Calu3 (cell line): ENCODE measurements at regions not wholly inside any gene's neighbourhood (a gene's known extent, or its start where the extent isn't known, plus 50 kb on each side); places are given as distances from the start of the nearest gene placed in this dataset.
"Not testable (repeated sequence)": the region's sequence is repeated elsewhere in the genome, so short reads cannot be mapped to it uniquely, and the experiment has no call there.

ENCODE experiments used
- BruUV-seq: library from RNA; stranded (reverse); fragments of 400-500 nt; replicated peaks from 2 replicates; lab custom pipeline; 2021; lab: Mats Ljungman, UMichigan
- CTCF ChIA-PET: fragments of 300-600 bp; sonication (Branson Sonifier 250); formaldehyde crosslinking; loops from one replicate; lab custom pipeline; 2022; ENCODE audit warnings: antibody characterized with exemption; lab: Charles Lee
- DNase-seq: peaks from one replicate; pipeline ENCODE4 v3.0.0; 2022
- H3K27ac Mint-ChIP-seq: one replicate; pipeline ENCODE4 v1.8.0; 2022; ENCODE audit warnings: mixed read lengths; ENCODE audit not compliant: unreplicated experiment
- H3K27me3 Mint-ChIP-seq: one replicate; pipeline ENCODE4 v1.8.0; 2022; ENCODE audit warnings: mixed read lengths; ENCODE audit not compliant: unreplicated experiment
- H3K36me3 Mint-ChIP-seq: one replicate; pipeline ENCODE4 v1.8.0; 2022; ENCODE audit warnings: mild to moderate bottlenecking, moderate library complexity, mixed read lengths; ENCODE audit not compliant: insufficient read depth, unreplicated experiment
- H3K4me1 Mint-ChIP-seq: one replicate; pipeline ENCODE4 v1.8.0; 2022; ENCODE audit warnings: mild to moderate bottlenecking, low read depth, mixed read lengths; ENCODE audit not compliant: unreplicated experiment
- H3K4me3 Mint-ChIP-seq: one replicate; pipeline ENCODE4 v1.8.0; 2022; ENCODE audit warnings: mild to moderate bottlenecking, low read depth, moderate library complexity, mixed read lengths; ENCODE audit not compliant: unreplicated experiment
- H3K9me3 Mint-ChIP-seq: one replicate; pipeline ENCODE4 v1.8.0; 2022; ENCODE audit warnings: low read depth, mixed read lengths; ENCODE audit not compliant: unreplicated experiment
- CTCF ChIP-seq: fragments of 200-600 bp; IDR thresholded peaks from one replicate; pipeline ENCODE4 v1.8.0; 2022; ENCODE audit warnings: antibody characterized with exemption; ENCODE audit not compliant: unreplicated experiment
- intact Hi-C: fragments of 100-400 bp; cut with micrococcal nuclease; formaldehyde crosslinking; loops from one replicate; pipeline ENCODE4 v1.10.0; 2022; ENCODE audit not compliant: unreplicated experiment

GRCh38 chr4:120266602-120267001, 200.0 kb upstream of the MAD2L1 start:
- Mint-ChIP-seq H3K36me3 (no peaks in the 10 kb centered on the region), H3K27me3 (no peaks in the 10 kb centered on the region), H3K9me3 (peaks cover 2% of the 10 kb centered on the region), H3K27ac (no peak overlapping the region), H3K4me1 (no peaks in the 10 kb centered on the region), H3K4me3 (no peak overlapping the region)
- no peak for DNase-seq
- TF ChIP-seq CTCF: no peak
- intact Hi-C loops: no loop called here
- no TSS peak for BruUV-seq
- CTCF ChIA-PET: no interaction called here

- TF ChIP-seq CTCF: no peak
- Mint-ChIP-seq H3K9me3 (peaks cover 3% of the 10 kb centered on the region), H3K36me3 (no peaks in the 10 kb centered on the region), H3K27me3 (no peaks in the 10 kb centered on the region), H3K4me1 (no peaks in the 10 kb centered on the region), H3K27ac (no peak overlapping the region), H3K4me3 (no peak overlapping the region)
- DNase-seq: no peak
- CTCF ChIA-PET: no interaction called here
- intact Hi-C loops: no loop called here
- BruUV-seq: no TSS peak
These were observed 197.0 kb upstream of the MAD2L1 start for GRCh38 chr4:120263618-120264017.

GRCh38 chr4:120261117-120261516, 194.5 kb upstream of the MAD2L1 start:
- Mint-ChIP-seq H3K36me3 (no peaks in the 10 kb centered on the region), H3K4me3 (no peak overlapping the region), H3K4me1 (no peaks in the 10 kb centered on the region), H3K27me3 (no peaks in the 10 kb centered on the region), H3K27ac (no peak overlapping the region), H3K9me3 (peaks cover 3% of the 10 kb centered on the region)
- intact Hi-C loops: no loop called here
- no TSS peak for BruUV-seq
- DNase-seq: no peak
- CTCF ChIA-PET: interaction anchor here (0.7 kb wide), 1 partner anchor 840 kb away, joined by 3 read pairs; no protein-coding TSS in a partner anchor
- TF ChIP-seq CTCF: no peak

GRCh38 chr4:120256112-120256775, 189.6 kb upstream of the MAD2L1 start:
- intact Hi-C loops, CTCF ChIA-PET, H3K36me3 Mint-ChIP-seq, H3K27me3 Mint-ChIP-seq, H3K4me3 Mint-ChIP-seq, H3K9me3 Mint-ChIP-seq, DNase-seq, H3K4me1 Mint-ChIP-seq, H3K27ac Mint-ChIP-seq, BruUV-seq: not testable (repeated sequence)

- H3K36me3 Mint-ChIP-seq: no peaks in the 10 kb centered on the region
- CTCF ChIA-PET: no interaction called here
- intact Hi-C loops: no loop called here
- no peak for DNase-seq
- no TSS peak for BruUV-seq
- H3K9me3 Mint-ChIP-seq: no peaks in the 10 kb centered on the region
- TF ChIP-seq CTCF: no peak
- H3K4me3 Mint-ChIP-seq: no peak overlapping the region
- H3K27ac Mint-ChIP-seq: no peak overlapping the region
- no peaks in the 10 kb centered on the region for H3K27me3 Mint-ChIP-seq
- no peaks in the 10 kb centered on the region for H3K4me1 Mint-ChIP-seq
These were observed 171.8 kb upstream of the MAD2L1 start for GRCh38 chr4:120238277-120238973.
